ENCODE measurements at regions not wholly inside any gene's neighbourhood (a gene's known extent, or its start where the extent isn't known, plus 50 kb on each side); places are given as distances from the start of the nearest gene placed in this dataset.

GRCh38 chr11:98495601-98496000 is 525.1 kb upstream of the CNTN5 start:
- Mint-ChIP-seq H3K9me3 (ENCODE audit: insufficient read depth) (peaks cover 11% of the 10 kb centered on the region), H3K27me3 (no peaks in the 10 kb centered on the region), H3K4me3 (no peak overlapping the region), H3K4me1 (no peaks in the 10 kb centered on the region), H3K27ac (no peak overlapping the region)
- Histone ChIP-seq H3K4me1 (ENCODE audit: control insufficient read depth in 2 of 2, insufficient read depth in 2 of 2, low read length in 2 of 2) (no peaks in the 10 kb centered on the region), H3K27ac (ENCODE audit: low read length in 2 of 2) (no peak overlapping the region), H3K4me2 (replicated peaks; ENCODE audit: low read depth, low read length, poor library complexity, severe bottlenecking) (no peak overlapping the region), H3K4me3 (ENCODE audit: control extremely low read depth in 1 of 5, extremely low read depth in 1 of 5, insufficient read depth in 1 of 5, low read depth in 2 of 5, low read length in 4 of 5) (no peak overlapping the region), H3K9me3 (ENCODE audit: control extremely low read depth in 1 of 3, control insufficient read depth in 2 of 3, insufficient read depth in 1 of 3, low read length in 2 of 3) (no peaks in the 10 kb centered on the region), H3K79me2 (ENCODE audit: control insufficient read depth, insufficient read depth, low read length) (no peaks in the 10 kb centered on the region), H4K20me1 (ENCODE audit: control insufficient read depth, insufficient read depth, low read length, poor library complexity, severe bottlenecking) (no peaks in the 10 kb centered on the region), H3K27me3 (replicated peaks in 1 of 4; ENCODE audit: control extremely low read depth in 1 of 4, control insufficient read depth in 3 of 4, insufficient read depth in 4 of 4, low read length in 3 of 4) (no peaks in the 10 kb centered on the region), H3K9ac (ENCODE audit: low read length) (no peak overlapping the region), H3K36me3 (replicated peaks in 1 of 2; ENCODE audit: control extremely low read depth in 1 of 2, control insufficient read depth in 1 of 2, extremely low read depth in 1 of 2, insufficient read depth in 2 of 2, low read length in 1 of 2) (no peaks in the 10 kb centered on the region), H2AFZ (ENCODE audit: insufficient read depth, low read depth, low read length, poor library complexity, severe bottlenecking) (no peak overlapping the region)
- CTCF ChIA-PET: no interaction called here
- WGBS (ENCODE audit: insufficient coverage): 86% methylated on average over 1 of the region's 5 CpGs
- TF ChIP-seq EZH2 (IDR thresholded peaks at IDR 0.05; ENCODE audit: borderline replicate concordance, insufficient read depth, low read depth, low read length, poor library complexity, severe bottlenecking) (no peak), CTCF (IDR thresholded peaks at IDR 0.05) (no peak)
- POLR2A ChIA-PET: no interaction called here
- no peak for DNase-seq
- ATAC-seq (ENCODE audit: low read depth): no peak
- intact Hi-C loops (cut with micrococcal nuclease): no loop called here

- no peaks in the 10 kb centered on the region for H3K4me1 ChIP-seq (ENCODE audit: control insufficient read depth in 2 of 2, insufficient read depth in 2 of 2, low read length in 2 of 2)
- no peak overlapping the region for H2AFZ ChIP-seq (ENCODE audit: insufficient read depth, low read depth, low read length, poor library complexity, severe bottlenecking)
- H3K27ac ChIP-seq (ENCODE audit: low read length in 2 of 2): no peak overlapping the region
- H3K4me3 Mint-ChIP-seq: no peak overlapping the region
- TF ChIP-seq CTCF (IDR thresholded peaks at IDR 0.05) (no peak), EZH2 (IDR thresholded peaks at IDR 0.05; ENCODE audit: borderline replicate concordance, insufficient read depth, low read depth, low read length, poor library complexity, severe bottlenecking) (no peak)
- ATAC-seq (ENCODE audit: low read depth) (no peak), DNase-seq (no peak)
- H3K4me3 ChIP-seq (ENCODE audit: control extremely low read depth in 1 of 5, extremely low read depth in 1 of 5, insufficient read depth in 1 of 5, low read depth in 2 of 5, low read length in 4 of 5): no peak overlapping the region
- H3K27ac Mint-ChIP-seq: no peak overlapping the region
- no peaks in the 10 kb centered on the region for H3K9me3 ChIP-seq (ENCODE audit: control extremely low read depth in 1 of 3, control insufficient read depth in 2 of 3, insufficient read depth in 1 of 3, low read length in 2 of 3)
- CTCF ChIA-PET: no interaction called here
- no peak overlapping the region for H3K9ac ChIP-seq (ENCODE audit: low read length)
- H3K4me2 ChIP-seq (replicated peaks; ENCODE audit: low read depth, low read length, poor library complexity, severe bottlenecking): no peak overlapping the region
- POLR2A ChIA-PET: no interaction called here
- no peaks in the 10 kb centered on the region for H3K36me3 ChIP-seq (replicated peaks in 1 of 2; ENCODE audit: control extremely low read depth in 1 of 2, control insufficient read depth in 1 of 2, extremely low read depth in 1 of 2, insufficient read depth in 2 of 2, low read length in 1 of 2)
- no peaks in the 10 kb centered on the region for H3K4me1 Mint-ChIP-seq
- H3K27me3 Mint-ChIP-seq: no peaks in the 10 kb centered on the region
- peaks cover 3% of the 10 kb centered on the region for H3K9me3 Mint-ChIP-seq (ENCODE audit: insufficient read depth)
- intact Hi-C loops (cut with micrococcal nuclease): no loop called here
- H4K20me1 ChIP-seq (ENCODE audit: control insufficient read depth, insufficient read depth, low read length, poor library complexity, severe bottlenecking): no peaks in the 10 kb centered on the region
- no peaks in the 10 kb centered on the region for H3K27me3 ChIP-seq (replicated peaks in 1 of 4; ENCODE audit: control extremely low read depth in 1 of 4, control insufficient read depth in 3 of 4, insufficient read depth in 4 of 4, low read length in 3 of 4)
- no peaks in the 10 kb centered on the region for H3K79me2 ChIP-seq (ENCODE audit: control insufficient read depth, insufficient read depth, low read length)
Observed at GRCh38 chr11:98507208-98507607, 513.5 kb upstream of the CNTN5 start.
